GM13976 (cell line): ENCODE measurements at regions not wholly inside any gene's neighbourhood (a gene's known extent, or its start where the extent isn't known, plus 50 kb on each side); places are given as distances from the start of the nearest gene placed in this dataset.
A peak's percentile ranks its signal among the peaks of the same experiment; 100 is the strongest.
"Not testable (repeated sequence)": the region's sequence is repeated elsewhere in the genome, so short reads cannot be mapped to it uniquely, and the experiment has no call there.

ENCODE experiments used
- DNase-seq: peaks from one replicate; pipeline ENCODE4 v3.0.0; 2012; ENCODE audit warnings: low spot score
- in situ Hi-C: fragments of 300-500 bp; cut with MboI; formaldehyde crosslinking; loops from one replicate; pipeline ENCODE4 v1.12.0; 2022; ENCODE audit warnings: low sequenced_read_pairs, mixed read lengths, inconsistent platforms; ENCODE audit not compliant: unreplicated experiment
- TF ChIP-seq, protein P1 (sequence below): IDR thresholded peaks from 2 replicates; pipeline ENCODE4 v1.5.1; 2012; ENCODE audit warnings: borderline replicate concordance, mild to moderate bottlenecking; ENCODE audit not compliant: insufficient read depth; ENCODE audit errors: extremely low read depth, missing control alignments, control extremely low read depth

DNA sequence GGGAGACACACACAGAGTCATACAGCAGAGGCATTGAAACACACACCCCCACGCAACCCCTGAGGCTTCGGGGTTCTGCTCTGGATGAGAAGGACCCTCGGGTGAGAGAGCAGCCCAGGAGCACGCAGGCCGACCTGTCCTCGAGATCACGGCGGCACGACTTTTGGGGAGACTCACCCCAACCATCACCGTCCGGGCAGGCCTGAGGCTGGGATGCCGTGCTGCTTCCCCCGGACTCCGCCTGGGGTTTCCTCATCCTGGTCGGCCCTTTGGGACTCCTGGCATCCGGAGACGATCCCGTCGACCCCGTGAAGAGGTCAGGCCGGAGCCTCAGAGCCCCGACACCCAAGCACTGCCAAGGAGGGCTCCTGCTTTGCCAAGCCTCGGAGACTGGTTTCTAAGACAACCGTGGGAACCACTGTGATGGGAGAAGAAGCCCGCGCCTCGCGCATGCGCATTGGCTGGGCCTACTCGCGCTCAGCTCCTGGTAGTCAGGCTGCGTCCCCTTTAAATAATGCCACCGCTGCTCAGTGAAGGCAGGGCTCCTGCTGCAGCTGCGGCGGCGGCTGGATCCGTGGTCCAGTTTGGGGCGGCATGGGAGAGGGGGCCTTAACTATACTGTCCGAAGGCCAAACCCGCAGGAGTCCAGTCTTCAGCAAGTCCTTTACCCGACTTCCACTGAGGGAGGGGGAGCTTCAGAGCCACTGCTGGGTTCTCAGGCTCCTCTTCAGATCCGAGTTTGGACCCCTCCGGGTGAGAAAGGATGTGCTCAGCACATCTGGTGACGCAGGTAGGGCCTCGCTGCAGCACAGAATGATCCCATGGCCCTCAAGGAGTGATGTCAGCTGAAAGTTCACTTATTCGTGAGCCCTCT lies 171.4 kb upstream of the ZNF337 start:
- DNase-seq = peak; percentile 61
- in situ Hi-C loops = loop anchor here (25.0 kb wide), 2 partner anchors 181 to 581 kb away; partner anchors contain the start of gene ZNF337
- TF ChIP-seq, protein P1, sequence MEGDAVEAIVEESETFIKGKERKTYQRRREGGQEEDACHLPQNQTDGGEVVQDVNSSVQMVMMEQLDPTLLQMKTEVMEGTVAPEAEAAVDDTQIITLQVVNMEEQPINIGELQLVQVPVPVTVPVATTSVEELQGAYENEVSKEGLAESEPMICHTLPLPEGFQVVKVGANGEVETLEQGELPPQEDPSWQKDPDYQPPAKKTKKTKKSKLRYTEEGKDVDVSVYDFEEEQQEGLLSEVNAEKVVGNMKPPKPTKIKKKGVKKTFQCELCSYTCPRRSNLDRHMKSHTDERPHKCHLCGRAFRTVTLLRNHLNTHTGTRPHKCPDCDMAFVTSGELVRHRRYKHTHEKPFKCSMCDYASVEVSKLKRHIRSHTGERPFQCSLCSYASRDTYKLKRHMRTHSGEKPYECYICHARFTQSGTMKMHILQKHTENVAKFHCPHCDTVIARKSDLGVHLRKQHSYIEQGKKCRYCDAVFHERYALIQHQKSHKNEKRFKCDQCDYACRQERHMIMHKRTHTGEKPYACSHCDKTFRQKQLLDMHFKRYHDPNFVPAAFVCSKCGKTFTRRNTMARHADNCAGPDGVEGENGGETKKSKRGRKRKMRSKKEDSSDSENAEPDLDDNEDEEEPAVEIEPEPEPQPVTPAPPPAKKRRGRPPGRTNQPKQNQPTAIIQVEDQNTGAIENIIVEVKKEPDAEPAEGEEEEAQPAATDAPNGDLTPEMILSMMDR = no peak

DNA sequence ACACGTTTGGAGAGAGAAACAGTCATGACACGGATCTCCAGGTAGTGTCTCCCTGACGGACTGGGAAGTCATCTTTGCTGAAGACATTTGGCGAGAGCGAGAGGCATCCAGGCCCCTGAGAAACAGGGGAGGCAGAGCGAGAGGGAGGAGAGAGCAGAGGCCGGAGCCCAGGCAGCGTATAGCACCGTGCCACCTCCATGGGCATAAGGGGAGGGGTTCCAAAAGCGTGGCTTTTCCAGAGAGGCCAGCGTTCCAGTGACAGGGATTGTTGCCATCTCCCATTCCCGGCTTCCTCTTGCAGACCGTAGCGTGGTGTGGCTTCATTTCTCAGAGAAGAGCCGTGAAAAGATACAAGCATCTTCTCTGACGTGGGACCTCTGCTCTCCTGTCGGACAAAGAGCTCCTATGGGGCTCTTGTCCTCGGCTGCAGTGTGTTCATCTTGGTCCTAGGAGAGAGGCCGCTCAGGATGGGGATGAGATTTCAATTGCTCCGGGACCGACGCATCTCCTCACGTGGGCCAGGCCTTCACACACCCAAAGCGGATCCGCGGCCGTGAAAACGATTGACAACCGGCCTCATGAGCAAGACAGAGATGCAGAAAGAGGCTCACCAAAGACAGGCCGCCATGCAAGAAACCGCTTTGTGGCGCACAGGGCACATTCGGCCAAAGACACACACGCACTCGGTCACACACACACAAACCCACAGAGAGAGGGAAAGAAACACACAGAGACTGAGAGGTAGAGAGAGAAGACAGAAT lies 170.5 kb upstream of the ZNF337 start:
- in situ Hi-C loops = loop anchor here (25.0 kb wide), 2 partner anchors 180 to 580 kb away; partner anchors contain the start of gene ZNF337
- not testable (repeated sequence) for DNase-seq

DNA sequence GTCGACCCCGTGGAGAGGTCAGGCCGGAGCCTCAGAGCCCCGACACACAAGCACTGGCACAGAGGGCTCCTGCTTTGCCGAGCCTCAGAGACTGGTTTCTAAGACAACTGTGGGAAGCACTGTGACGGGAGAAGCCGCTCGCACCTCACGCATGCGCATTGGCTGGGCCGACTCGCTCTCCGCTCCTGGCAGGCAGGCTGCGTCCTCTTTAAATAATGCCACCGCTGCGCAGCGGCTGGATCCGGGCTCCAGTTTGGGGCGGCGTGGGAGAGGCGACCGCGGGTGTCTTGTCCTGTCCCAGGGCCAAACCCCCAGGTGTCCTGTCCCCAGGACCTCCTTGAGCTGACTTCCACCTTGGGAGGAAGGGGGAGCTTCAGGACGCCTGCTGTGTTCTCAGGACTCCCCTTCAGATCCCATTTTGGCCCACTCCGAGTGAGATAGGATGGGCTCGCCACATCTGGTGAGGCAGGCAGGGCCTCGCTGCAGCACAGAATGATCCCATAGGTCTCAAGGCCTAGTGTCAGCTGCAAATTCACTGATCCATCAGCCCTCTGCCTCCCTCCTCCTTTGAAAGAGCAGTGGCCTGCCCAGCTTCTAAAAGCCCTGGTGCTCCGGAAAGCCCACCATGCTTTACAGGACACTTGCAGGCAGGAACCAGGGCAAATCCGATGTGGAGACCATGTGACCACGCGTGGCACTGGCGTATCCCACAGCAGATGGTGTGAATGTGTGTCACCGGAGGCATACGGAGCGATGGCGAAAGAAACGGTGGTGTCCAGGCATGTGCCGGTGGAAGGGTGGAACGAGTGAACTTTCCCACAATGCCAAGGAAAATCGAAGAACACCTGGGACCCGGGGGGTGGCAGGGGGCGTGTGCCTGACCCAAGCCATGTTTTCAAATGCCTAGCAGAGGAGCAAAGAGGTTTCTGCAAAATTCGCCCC lies 169.3 kb upstream of the ZNF337 start:
- in situ Hi-C loops = loop anchor here (25.0 kb wide), 2 partner anchors 179 to 579 kb away; partner anchors contain the start of gene ZNF337
- DNase-seq = peak; percentile 70
- TF ChIP-seq, protein P1 = no peak

DNA sequence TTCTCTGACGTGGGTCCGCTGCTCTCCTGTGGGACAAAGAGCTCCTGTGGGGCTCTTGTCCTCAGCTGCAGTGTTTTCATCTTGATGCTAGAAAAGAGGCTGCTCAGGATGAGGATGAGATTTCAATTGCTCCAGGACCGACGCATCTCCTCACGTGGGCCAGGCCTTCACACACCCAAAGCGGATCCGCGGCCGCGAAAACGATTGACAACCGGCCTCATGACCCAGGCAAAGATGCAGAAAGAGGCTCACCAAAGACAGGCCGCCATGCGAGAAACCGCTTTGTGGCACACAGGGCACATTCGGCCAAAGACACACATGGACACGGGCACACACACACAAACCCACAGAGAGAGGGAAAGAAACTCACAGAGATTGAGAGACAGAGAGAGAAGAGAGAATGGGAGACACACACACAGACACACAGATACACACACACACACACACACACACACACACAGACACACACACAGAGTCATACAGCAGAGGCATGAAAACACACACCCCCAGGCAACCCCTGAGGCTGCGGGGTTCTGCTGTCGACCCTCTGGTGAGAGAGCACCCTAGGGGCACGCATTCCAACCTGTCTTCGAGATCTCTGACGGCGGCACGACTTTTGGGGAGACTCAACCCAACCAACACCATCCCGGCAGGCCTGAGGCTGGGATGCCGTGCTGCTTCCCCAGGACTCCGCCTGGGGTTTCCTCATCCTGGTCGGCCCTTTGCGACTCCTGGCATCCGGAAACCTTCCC lies 168.5 kb upstream of the ZNF337 start:
- in situ Hi-C loops = loop anchor here (25.0 kb wide), 2 partner anchors 178 to 578 kb away; partner anchors contain the start of gene ZNF337
- DNase-seq = not testable (repeated sequence)

DNA sequence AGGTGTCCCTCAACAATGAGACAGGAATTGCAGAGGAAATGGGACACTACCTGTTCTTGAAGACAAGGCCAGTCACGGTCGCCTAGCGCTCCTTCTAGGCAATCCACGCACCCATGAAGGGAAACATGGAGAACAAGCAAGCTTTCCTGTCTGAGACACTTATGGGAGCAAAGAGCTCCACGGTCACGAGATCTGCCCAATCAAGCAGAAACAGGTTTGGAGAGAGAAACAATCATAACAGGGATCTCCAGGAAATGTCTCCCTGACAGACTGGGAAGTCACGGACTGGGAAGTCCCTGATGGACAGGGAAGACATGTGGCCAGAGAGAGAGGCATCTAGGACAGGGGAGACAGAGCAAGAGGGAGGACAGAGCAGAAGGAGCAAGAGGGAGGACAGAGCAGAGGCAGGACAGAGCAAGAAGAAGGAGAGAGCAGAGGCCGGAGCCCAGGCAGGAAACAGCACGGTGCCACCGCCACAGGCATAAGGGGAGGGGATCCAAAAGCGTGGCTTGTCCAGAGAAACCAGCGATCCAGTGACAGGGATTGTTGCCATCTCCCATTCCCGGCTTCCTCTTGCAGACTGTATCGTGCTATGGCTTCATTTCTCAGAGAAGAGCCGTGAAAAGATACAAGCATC lies 167.8 kb upstream of the ZNF337 start:
- in situ Hi-C loops = loop anchor here (25.0 kb wide), 2 partner anchors 177 to 577 kb away; partner anchors contain the start of gene ZNF337

DNA sequence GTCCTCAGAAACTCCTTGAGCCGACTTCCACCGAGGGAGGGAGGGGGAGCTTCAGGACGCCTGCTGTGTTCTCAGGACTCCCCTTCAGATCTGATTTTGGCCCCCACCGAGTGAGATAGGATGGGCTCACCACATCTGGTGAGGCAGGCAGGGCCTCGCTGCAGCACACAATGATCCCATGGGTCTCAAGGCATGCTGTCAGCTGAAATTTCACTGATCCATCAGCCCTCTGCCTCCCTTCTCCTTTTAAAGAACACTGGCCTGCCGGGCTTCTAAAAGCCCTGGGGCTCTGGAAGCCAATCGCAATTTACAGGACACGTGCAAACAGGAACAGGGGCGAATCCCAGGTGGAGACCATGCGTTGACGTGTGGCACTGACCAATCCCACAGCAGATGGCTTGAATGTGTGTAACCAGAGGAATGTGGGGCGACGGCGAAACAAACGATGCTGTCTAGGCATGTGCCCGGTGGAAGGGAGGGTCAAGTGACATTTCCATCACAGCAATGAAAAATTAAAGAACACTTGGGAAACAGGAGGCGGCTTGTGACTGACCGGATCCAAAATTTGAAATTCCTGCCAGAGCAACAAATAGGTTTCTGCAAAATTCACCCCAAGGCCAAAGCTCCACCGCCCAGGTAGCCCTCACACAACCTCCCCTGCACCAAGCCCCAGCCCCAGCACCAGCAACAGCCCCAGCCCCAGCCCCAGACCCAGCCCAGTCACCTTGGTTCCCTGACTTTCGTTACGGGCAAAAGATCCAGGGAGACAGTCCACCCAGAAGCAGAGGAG lies 167.1 kb upstream of the ZNF337 start:
- no peak for DNase-seq
- TF ChIP-seq, protein P1 = no peak
- in situ Hi-C loops = loop anchor here (25.0 kb wide), 2 partner anchors 176 to 576 kb away; partner anchors contain the start of gene ZNF337

More for the DNA sequence above, 167.8 kb upstream of the ZNF337 start:
- TF ChIP-seq, protein P1 = no peak
- no peak for DNase-seq

DNA sequence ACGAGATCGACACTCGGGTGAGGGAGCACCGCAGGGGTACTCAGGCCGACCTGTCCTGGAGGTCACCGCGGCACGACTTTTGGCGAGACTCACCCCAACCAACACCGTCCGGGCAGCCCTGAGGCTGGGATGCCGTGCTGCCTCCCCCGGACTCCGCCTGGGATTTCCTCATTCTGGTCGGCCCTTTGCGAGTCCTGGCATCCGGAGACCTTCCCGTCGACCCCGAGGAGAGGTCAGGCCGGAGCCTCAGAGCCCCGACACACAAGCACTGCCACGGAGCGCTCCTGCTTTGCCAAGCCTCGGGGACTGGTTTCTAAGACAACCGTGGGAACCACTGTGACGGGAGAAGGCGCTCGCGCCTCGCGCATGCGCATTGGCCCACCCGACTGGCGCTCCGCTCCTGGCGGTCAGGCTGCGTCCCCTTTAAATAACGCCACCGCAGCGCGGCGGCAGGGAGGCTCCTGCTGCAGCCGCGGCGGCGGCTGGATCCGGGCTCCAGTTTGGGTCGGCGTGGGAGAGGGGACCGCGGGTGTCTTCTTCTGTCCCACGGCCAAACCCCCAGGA lies 166.4 kb upstream of the ZNF337 start:
- DNase-seq = peak; percentile 67
- in situ Hi-C loops = loop anchor here (25.0 kb wide), 2 partner anchors 176 to 576 kb away; partner anchors contain the start of gene ZNF337
